RWPE2 (cell line): ENCODE measurements at regions not wholly inside any gene's neighbourhood (a gene's known extent, or its start where the extent isn't known, plus 50 kb on each side); places are given as distances from the start of the nearest gene placed in this dataset.

Experiments
- ATAC-seq: fragments of 200-7000 bp; cut with Tn5 transposase; 3 replicates; pipeline ENCODE4 v1.9.1; 2021; ENCODE audit warnings: low read depth
- DNase-seq: peaks from one replicate; pipeline ENCODE4 v3.0.0-alpha.2; 2020; ENCODE audit warnings: low spot score
- H3K27ac ChIP-seq: fragments of 450-650 bp; 2 replicates; pipeline ENCODE4 v1.5.1; 2017; ENCODE audit warnings: mild to moderate bottlenecking; ENCODE audit not compliant: poor library complexity, severe bottlenecking
- H3K27me3 ChIP-seq: fragments of 250-450 bp; sonication (Bioruptor Pico); 2 replicates; pipeline ENCODE4 v1.5.1; 2021; ENCODE audit warnings: mild to moderate bottlenecking, moderate library complexity; ENCODE audit not compliant: insufficient read depth, poor library complexity, severe bottlenecking
- H3K36me3 ChIP-seq: fragments of 250-450 bp; sonication (Bioruptor Pico); 2 replicates; pipeline ENCODE4 v1.5.1; 2020; ENCODE audit warnings: low read depth, mild to moderate bottlenecking, moderate library complexity
- H3K4me1 ChIP-seq: fragments of 250-450 bp; sonication (Bioruptor Pico); 2 replicates; pipeline ENCODE4 v1.5.1; 2021; ENCODE audit warnings: mild to moderate bottlenecking, moderate library complexity; ENCODE audit not compliant: insufficient read depth, poor library complexity, severe bottlenecking
- H3K4me3 ChIP-seq: fragments of 250-450 bp; sonication (Bioruptor Pico); 2 replicates; pipeline ENCODE4 v1.5.1; 2021; ENCODE audit warnings: mild to moderate bottlenecking, moderate library complexity; ENCODE audit not compliant: severe bottlenecking
- H3K9me3 ChIP-seq: fragments of 250-450 bp; sonication (Bioruptor Pico); 2 replicates; pipeline ENCODE4 v1.5.1; 2021; ENCODE audit warnings: mild to moderate bottlenecking, moderate library complexity; ENCODE audit not compliant: severe bottlenecking
- TF ChIP-seq, protein P1 (sequence below): fragments of 450-650 bp; IDR thresholded peaks from one replicate; pipeline ENCODE4 v1.5.1; 2017; ENCODE audit warnings: mild to moderate bottlenecking, moderate library complexity; ENCODE audit not compliant: poor library complexity, severe bottlenecking

- H3K9me3 ChIP-seq: no peaks in the 10 kb centered on the region
- H3K36me3 ChIP-seq: no peaks in the 10 kb centered on the region
- peaks cover 6% of the 10 kb centered on the region for H3K4me1 ChIP-seq
- no peak overlapping the region for H3K27ac ChIP-seq
- ATAC-seq (no peak), DNase-seq (no peak)
- TF ChIP-seq, protein P1, sequence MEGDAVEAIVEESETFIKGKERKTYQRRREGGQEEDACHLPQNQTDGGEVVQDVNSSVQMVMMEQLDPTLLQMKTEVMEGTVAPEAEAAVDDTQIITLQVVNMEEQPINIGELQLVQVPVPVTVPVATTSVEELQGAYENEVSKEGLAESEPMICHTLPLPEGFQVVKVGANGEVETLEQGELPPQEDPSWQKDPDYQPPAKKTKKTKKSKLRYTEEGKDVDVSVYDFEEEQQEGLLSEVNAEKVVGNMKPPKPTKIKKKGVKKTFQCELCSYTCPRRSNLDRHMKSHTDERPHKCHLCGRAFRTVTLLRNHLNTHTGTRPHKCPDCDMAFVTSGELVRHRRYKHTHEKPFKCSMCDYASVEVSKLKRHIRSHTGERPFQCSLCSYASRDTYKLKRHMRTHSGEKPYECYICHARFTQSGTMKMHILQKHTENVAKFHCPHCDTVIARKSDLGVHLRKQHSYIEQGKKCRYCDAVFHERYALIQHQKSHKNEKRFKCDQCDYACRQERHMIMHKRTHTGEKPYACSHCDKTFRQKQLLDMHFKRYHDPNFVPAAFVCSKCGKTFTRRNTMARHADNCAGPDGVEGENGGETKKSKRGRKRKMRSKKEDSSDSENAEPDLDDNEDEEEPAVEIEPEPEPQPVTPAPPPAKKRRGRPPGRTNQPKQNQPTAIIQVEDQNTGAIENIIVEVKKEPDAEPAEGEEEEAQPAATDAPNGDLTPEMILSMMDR: no peak
- no peaks in the 10 kb centered on the region for H3K27me3 ChIP-seq
- H3K4me3 ChIP-seq: no peak overlapping the region
Measured at GRCh38 chr7:16998481-16999051, 116.8 kb upstream of the AGR3 start.

- no peak for ATAC-seq
- no peak overlapping the region for H3K27ac ChIP-seq
Measured at GRCh38 chr7:16999541-17000267, 117.9 kb upstream of the AGR3 start.

DNA sequence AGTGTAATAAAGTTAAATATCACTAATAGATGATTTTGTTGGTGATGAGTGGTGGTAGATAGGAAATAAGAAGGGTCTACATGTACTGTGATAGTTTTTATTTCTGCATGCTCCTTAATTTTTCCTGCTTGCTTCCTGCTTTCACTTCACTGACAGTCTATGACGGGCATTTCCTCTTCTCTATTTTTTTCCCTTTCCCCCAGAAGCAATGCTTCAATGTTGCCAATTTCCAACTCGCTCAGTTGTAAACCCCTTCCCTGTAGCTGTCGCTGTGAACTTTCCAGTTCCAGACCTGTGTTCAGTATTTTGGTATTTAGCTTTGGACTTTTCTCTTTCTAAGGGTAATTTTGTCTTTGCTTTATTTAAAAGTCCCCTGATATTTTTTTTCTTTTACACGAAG, 123.5 kb upstream of the AGR3 start:
- Histone ChIP-seq H3K4me1 (peaks cover 8% of the 10 kb centered on the region), H3K4me3 (no peak overlapping the region), H3K27me3 (no peaks in the 10 kb centered on the region), H3K27ac (no peak overlapping the region), H3K36me3 (no peaks in the 10 kb centered on the region), H3K9me3 (no peaks in the 10 kb centered on the region)
- ATAC-seq (no peak), DNase-seq (no peak)
- TF ChIP-seq, protein P1: no peak

More at GRCh38 chr7:16999541-17000267, 117.9 kb upstream of the AGR3 start:
- Histone ChIP-seq H3K4me1 (peaks cover 6% of the 10 kb centered on the region), H3K27me3 (no peaks in the 10 kb centered on the region), H3K4me3 (no peak overlapping the region), H3K9me3 (no peaks in the 10 kb centered on the region), H3K36me3 (no peaks in the 10 kb centered on the region)
- no peak for DNase-seq
- TF ChIP-seq, protein P1: no peak

DNA sequence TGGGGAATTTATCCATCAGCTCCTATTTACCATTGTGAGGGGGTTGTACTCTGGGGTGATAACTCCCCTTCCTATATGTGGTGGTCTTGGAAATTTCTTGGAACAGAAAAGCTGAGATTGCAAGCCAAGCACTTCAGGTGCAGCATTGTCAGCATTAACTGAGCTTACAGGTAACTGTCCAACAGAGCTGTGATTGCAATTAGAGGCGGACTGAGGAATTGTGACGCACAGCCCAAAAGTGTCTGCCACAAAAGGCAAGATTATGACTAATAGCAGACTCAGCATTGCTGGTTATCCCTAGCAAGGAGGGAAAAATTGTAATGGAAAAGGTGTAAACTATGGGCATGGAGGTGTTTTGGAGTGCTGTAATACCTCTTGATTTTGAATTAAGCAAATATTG, 126.1 kb upstream of the AGR3 start:
- H3K27me3 ChIP-seq: no peaks in the 10 kb centered on the region
- no peaks in the 10 kb centered on the region for H3K36me3 ChIP-seq
- H3K27ac ChIP-seq: no peak overlapping the region
- peaks cover 2% of the 10 kb centered on the region for H3K4me1 ChIP-seq
- no peaks in the 10 kb centered on the region for H3K9me3 ChIP-seq
- TF ChIP-seq, protein P1: no peak
- DNase-seq (no peak), ATAC-seq (peak; percentile 99)
- no peak overlapping the region for H3K4me3 ChIP-seq
